Glutamatergic neuron (in vitro differentiated cells): ENCODE measurements at regions not wholly inside any gene's neighbourhood (a gene's known extent, or its start where the extent isn't known, plus 50 kb on each side); places are given as distances from the start of the nearest gene placed in this dataset.
"Not testable (repeated sequence)": the region's sequence is repeated elsewhere in the genome, so short reads cannot be mapped to it uniquely, and the experiment has no call there.

Experiments used
- DNase-seq: peaks from one replicate; pipeline ENCODE4 v3.0.0; 2022
- H3K27ac Mint-ChIP-seq: one replicate; pipeline ENCODE4 v1.8.0; 2020; ENCODE audit warnings: mild to moderate bottlenecking, mixed read lengths, inconsistent platforms; ENCODE audit not compliant: unreplicated experiment
- H3K27me3 Mint-ChIP-seq: one replicate; pipeline ENCODE4 v1.8.0; 2020; ENCODE audit warnings: mild to moderate bottlenecking, moderate library complexity, mixed read lengths, inconsistent platforms; ENCODE audit not compliant: unreplicated experiment
- H3K36me3 Mint-ChIP-seq: one replicate; pipeline ENCODE4 v1.8.0; 2020; ENCODE audit warnings: mild to moderate bottlenecking, mixed read lengths, inconsistent platforms; ENCODE audit not compliant: unreplicated experiment
- H3K4me1 Mint-ChIP-seq: one replicate; pipeline ENCODE4 v1.8.0; 2020; ENCODE audit warnings: mild to moderate bottlenecking, low read depth, mixed read lengths, inconsistent platforms; ENCODE audit not compliant: unreplicated experiment
- H3K4me3 Mint-ChIP-seq: one replicate; pipeline ENCODE4 v1.8.0; 2020; ENCODE audit warnings: mild to moderate bottlenecking, mixed read lengths, inconsistent platforms; ENCODE audit not compliant: unreplicated experiment
- H3K9me3 Mint-ChIP-seq: one replicate; pipeline ENCODE4 v1.8.0; 2020; ENCODE audit warnings: mild to moderate bottlenecking, moderate library complexity, mixed read lengths, inconsistent platforms; ENCODE audit not compliant: unreplicated experiment

DNA sequence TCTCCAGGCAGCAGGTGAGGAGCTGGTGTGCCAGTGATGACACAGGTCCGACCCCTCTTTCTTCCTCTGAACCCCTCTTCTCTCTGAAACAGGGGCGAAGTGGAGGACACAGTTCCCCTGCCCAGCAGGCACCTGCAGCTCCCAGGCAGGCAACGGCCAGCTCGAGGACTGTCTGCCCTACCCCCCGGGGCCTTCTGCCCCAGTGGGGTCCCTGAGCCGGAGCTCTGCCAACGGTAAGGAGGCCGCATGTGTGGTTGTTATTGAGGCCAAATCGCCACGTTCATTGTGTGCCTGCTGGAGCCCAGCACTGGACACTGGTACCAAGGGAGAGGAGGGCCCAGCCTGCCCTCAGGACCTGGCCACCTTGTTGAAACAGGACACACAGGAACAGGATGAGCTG, 119.3 kb upstream of the MTLN start:
- not testable (repeated sequence) for H3K27me3 Mint-ChIP-seq, H3K4me3 Mint-ChIP-seq, H3K9me3 Mint-ChIP-seq, H3K36me3 Mint-ChIP-seq, DNase-seq, H3K27ac Mint-ChIP-seq, H3K4me1 Mint-ChIP-seq

DNA sequence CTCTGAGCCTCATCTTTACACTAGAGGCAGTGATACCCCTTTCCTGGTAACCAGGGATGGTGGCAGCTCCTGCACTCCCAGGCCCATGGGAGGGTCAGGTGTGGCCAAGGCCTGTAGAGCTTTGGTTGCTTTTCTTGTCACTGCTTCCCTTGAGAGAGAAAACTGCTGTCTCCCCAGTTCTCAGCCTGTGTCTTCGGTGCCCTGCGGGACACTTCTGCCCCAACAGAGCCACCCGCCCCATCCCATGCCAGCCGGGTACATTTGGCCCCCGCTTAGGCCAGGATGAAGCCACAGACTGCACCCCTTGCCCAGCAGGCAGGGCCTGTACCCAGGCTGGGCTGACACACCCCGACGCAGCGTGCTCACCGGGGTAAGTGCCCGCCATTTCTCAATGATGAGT, 117.4 kb upstream of the MTLN start:
- not testable (repeated sequence) for H3K27ac Mint-ChIP-seq, DNase-seq, H3K27me3 Mint-ChIP-seq, H3K9me3 Mint-ChIP-seq, H3K4me1 Mint-ChIP-seq, H3K4me3 Mint-ChIP-seq, H3K36me3 Mint-ChIP-seq

DNA sequence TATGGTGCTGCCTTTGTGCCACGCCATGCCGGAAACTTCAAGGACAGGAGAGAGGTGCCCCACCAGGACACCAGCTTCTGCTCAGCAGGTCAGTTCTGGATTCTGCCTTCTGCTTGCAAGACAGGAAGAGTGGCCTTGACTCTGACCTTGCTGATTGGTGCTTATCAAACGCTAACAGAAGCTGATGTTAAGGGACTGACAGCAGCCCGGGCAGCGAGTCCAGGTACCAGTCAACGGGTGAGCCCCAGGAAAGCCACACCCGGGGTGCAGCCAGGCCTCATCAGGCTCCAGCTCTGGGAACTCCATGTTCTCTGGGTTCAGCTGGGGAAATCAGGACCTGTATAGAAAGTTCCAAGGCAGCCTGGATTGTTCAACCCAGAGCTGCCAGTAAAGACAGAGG, 116.8 kb upstream of the MTLN start:
- H3K4me3 Mint-ChIP-seq, DNase-seq, H3K27ac Mint-ChIP-seq, H3K36me3 Mint-ChIP-seq, H3K4me1 Mint-ChIP-seq, H3K27me3 Mint-ChIP-seq, H3K9me3 Mint-ChIP-seq: not testable (repeated sequence)

- H3K27me3 Mint-ChIP-seq, H3K27ac Mint-ChIP-seq, H3K36me3 Mint-ChIP-seq, H3K4me3 Mint-ChIP-seq, DNase-seq, H3K9me3 Mint-ChIP-seq, H3K4me1 Mint-ChIP-seq: not testable (repeated sequence)
These were observed 116.3 kb upstream of the MTLN start for GRCh38 chr2:110328677-110329076.

DNA sequence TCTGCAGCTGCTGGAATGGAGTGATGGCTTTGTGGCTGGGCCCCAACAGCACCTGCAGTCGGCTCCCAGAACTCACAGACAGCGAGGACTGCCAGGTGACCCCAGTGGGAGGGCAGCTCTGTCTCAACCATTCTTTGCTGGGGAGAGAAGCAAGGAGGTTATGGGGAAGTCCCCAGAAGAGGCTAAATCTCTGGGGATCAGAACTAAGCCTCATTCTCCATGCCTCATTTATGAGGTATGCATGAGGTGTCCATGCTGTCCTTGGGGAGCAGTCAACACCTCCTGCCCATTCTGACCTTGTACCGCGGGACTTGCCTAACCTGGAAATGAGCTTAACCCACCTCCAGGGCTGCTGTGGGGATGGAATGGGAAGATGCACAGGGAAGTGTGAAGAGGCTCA, 111.5 kb upstream of the MTLN start:
- not testable (repeated sequence) for H3K9me3 Mint-ChIP-seq, H3K4me3 Mint-ChIP-seq, H3K27ac Mint-ChIP-seq, H3K4me1 Mint-ChIP-seq, DNase-seq, H3K36me3 Mint-ChIP-seq, H3K27me3 Mint-ChIP-seq

DNA sequence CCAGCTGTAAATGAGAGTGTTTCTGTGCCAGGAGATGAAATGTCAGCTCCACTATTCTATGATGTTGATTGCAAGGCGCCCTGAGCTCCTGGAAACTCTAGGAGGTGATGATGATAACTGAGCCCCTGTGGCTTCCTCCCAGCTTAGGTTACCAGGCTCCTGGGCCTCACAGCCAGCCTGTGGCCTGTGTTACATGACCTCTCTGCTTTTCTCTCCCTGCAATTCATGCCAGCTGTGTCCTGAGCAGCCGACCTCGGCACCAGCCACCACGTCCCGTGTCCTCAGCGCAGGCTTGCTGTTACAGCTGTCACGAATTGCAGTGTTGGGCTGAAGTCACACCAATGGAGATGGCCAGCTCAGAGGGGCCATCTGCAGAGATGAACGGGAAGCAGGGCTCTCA, 110.2 kb upstream of the MTLN start:
- not testable (repeated sequence) for H3K4me1 Mint-ChIP-seq, H3K27me3 Mint-ChIP-seq, H3K36me3 Mint-ChIP-seq, H3K27ac Mint-ChIP-seq, H3K4me3 Mint-ChIP-seq, DNase-seq, H3K9me3 Mint-ChIP-seq

DNA sequence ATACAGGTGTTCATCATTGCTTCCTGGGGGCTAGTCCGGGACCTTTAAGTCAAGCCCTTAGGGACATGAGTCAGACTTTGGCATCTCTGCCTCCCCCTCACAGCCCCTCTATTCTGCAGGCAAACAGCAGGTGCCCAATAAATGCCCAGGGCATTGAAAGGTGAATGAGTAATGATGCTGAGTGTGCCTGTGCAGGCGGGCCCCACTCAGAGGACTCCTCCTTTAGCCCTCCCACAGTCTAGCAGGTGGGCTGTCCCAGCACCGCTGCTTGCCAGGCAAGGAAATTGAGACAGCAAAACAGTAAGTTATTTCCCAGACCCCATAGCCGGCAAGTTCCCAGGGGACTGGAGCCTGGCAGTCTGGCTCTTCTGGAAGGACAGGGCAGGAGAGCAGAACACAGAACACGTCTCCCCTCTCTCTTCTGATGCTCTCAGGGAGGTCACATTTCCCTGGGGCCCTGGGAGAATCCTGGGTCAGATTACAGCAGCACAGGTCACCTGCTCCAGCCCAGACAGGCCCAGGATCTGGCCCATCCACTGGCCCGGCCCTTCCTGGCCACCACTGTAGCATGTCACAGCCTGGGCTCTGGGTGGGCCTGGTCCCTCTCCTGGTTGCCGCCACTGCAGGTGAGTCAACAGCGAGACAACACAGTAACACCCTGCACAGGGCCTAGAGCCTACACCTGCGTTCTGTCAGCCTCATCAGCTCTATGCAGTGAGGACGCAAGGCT, 108.7 kb upstream of the MTLN start:
- not testable (repeated sequence) for DNase-seq, H3K4me3 Mint-ChIP-seq, H3K27me3 Mint-ChIP-seq, H3K27ac Mint-ChIP-seq, H3K4me1 Mint-ChIP-seq, H3K9me3 Mint-ChIP-seq, H3K36me3 Mint-ChIP-seq

- H3K9me3 Mint-ChIP-seq, H3K27me3 Mint-ChIP-seq, H3K36me3 Mint-ChIP-seq, H3K4me1 Mint-ChIP-seq, DNase-seq, H3K4me3 Mint-ChIP-seq, H3K27ac Mint-ChIP-seq: not testable (repeated sequence)
These were observed 106.6 kb upstream of the MTLN start for GRCh38 chr2:110318898-110319297.

DNA sequence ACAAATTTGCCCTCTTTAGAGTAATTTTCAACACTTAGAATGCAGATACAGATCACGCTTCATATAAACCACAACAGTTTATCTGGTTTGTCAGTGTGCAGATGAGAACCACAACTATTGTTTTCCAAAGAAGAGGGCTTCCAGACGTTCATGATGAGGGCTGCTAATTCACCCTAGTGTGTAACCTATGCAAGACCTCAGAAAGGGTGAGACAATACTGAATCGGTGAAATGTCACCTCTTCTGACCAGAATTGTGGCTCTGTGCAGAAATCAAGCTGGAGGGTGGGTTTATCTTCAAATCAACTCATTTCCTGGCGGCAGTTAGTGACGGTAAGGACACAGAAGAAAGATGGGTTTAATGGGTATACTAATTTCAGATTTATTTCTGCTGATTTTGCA, 105.0 kb upstream of the MTLN start:
- not testable (repeated sequence) for H3K36me3 Mint-ChIP-seq, H3K9me3 Mint-ChIP-seq, H3K27ac Mint-ChIP-seq, DNase-seq, H3K4me3 Mint-ChIP-seq, H3K27me3 Mint-ChIP-seq, H3K4me1 Mint-ChIP-seq

DNA sequence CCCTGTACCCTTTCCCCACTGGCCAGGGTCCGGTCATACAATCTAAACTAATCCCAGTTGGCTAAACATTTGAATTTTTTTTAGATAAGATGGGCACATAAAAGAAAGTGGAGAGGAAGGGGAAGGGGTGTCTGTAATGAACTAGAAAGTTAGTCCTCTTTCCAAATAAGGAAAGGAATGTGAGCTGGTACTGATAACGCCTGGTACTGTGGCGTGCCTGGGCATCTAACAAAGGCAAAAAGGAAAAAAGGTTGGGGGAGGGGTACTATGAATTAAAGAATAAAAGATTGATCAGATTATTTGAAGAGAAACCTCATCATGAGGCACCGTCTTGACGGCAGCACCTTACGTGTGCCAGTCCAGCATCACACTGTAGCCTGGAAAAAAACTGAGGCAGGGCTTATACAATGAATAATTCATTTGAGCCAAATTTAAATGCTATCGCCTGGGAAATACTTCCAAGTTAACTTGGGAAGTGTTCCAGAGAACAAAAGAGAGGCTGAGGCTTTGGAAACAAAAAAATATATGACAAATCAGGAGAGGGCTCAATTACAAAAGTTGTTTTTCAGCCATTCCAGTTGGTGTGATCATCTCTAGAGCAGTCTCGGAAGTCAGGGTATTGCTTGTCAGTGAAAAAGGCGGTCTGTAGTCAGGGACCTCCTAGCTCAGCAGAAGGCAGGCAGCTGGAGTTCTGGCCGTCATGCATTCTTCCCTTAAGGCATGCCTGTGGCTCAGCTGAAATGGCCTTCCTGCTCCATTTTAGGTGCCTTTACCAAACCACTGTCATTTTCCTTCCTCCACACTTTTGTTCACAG, 103.9 kb upstream of the MTLN start:
- H3K27me3 Mint-ChIP-seq = not testable (repeated sequence)

DNA sequence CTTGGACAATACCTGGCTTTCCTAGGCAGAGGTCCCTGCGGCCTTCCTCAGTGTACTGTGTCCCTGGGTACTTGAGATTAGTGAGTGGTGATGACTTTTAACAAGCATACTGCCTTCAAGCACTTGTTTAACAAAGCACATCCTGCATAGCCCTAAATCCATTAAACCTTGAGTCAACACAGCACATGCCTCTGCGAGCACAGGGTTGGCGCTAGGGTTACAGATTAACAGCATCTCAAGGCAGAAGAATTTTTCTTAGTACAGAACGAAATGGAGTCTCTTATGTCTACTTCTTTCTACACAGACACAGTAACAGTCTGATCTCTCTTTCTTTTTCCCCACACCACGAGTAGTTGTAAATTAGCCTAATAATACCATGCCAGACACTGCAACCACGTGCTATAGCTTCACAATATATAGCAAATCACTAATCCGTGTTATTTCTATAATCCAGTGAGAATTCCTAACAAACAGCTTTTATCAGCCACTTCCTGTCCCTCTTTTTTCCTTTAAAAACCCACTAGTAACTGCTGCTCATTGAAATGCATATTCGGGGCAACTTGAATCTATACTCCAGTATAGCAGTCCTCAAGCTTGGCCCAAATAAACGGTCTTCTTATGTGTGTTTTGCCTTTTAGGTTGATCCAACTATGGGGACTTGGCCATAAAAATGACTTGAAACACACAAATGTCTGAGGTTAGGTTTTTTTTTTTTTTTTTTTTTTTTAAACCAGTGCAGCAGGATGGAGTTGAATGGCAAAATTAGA, 102.9 kb upstream of the MTLN start:
- DNase-seq, H3K27me3 Mint-ChIP-seq, H3K4me1 Mint-ChIP-seq, H3K36me3 Mint-ChIP-seq, H3K9me3 Mint-ChIP-seq, H3K4me3 Mint-ChIP-seq, H3K27ac Mint-ChIP-seq: not testable (repeated sequence)

More for the DNA sequence above, 103.9 kb upstream of the MTLN start:
- H3K9me3 Mint-ChIP-seq, H3K27ac Mint-ChIP-seq, H3K36me3 Mint-ChIP-seq, DNase-seq, H3K4me1 Mint-ChIP-seq, H3K4me3 Mint-ChIP-seq: not testable (repeated sequence)

DNA sequence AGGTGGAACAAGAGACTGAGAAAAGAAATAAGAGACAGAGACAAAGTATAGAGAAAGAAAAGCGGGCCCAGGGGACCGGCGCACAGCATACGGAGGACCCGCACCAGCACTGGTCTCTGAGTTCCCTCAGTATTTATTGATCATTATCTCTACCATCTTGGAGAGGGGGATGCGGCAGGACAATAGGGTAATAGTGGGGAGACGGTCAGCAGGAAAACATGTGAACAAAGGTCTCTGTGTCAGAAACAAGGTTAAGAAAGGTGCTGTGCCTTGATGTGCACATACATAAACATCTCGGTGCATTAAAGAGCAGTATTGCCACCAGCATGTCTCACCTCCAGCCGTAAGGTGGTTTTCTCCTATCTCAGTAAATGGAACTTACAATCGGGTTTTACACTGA, 102.1 kb upstream of the MTLN start:
- H3K27ac Mint-ChIP-seq, H3K4me1 Mint-ChIP-seq, DNase-seq, H3K27me3 Mint-ChIP-seq, H3K36me3 Mint-ChIP-seq, H3K4me3 Mint-ChIP-seq, H3K9me3 Mint-ChIP-seq: not testable (repeated sequence)
